ENCODE measurements at regions not wholly inside any gene's neighbourhood (a gene's known extent, or its start where the extent isn't known, plus 50 kb on each side); places are given as distances from the start of the nearest gene placed in this dataset.
"Not testable (repeated sequence)": the region's sequence is repeated elsewhere in the genome, so short reads cannot be mapped to it uniquely, and the experiment has no call there.

DNA sequence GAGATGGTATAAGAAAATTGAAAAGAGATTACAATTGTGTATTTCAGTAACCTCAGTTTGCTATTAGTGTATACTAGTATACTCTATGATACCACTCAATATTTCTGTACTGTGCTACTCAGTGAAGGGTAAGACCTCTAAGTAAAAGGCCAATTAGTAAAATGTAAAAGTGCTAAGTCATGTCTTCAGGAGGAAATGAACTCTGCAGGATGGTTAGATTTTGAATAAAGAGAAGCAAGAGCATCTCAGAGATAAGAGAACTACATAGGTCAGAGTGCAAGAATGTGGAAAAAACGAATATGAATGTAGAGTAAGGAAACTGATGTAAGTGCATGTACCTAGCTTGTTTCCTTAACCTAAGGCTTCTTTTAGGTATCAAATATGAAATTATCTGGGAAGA, 796.6 kb upstream of the GBE1 start:
- Histone ChIP-seq H3K27ac (ENCODE audit: low read depth, low read length) (no peak overlapping the region), H3K4me3 (ENCODE audit: low read length) (no peak overlapping the region), H3F3A (ENCODE audit: control insufficient read depth, insufficient read depth) (no peaks in the 10 kb centered on the region), H4K20me1 (ENCODE audit: control insufficient read depth, insufficient read depth, low read depth, low read length) (no peaks in the 10 kb centered on the region), H3K79me2 (ENCODE audit: control insufficient read depth, low read length) (no peaks in the 10 kb centered on the region), H3K9me2 (replicated peaks; ENCODE audit: control insufficient read depth, low read length) (no peaks in the 10 kb centered on the region; the same call in 1 of the 2 replicates), H3K9me3 (ENCODE audit: control insufficient read depth, insufficient read depth, low read length) (no peaks in the 10 kb centered on the region), H3K4me1 (ENCODE audit: control insufficient read depth, low read length) (no peaks in the 10 kb centered on the region), H3K27me3 (ENCODE audit: control insufficient read depth, low read length) (no peaks in the 10 kb centered on the region), H3K36me3 (ENCODE audit: control insufficient read depth, low read length) (no peaks in the 10 kb centered on the region), H3K4me2 (ENCODE audit: low read length) (no peak overlapping the region)
- TF ChIP-seq, protein P1, sequence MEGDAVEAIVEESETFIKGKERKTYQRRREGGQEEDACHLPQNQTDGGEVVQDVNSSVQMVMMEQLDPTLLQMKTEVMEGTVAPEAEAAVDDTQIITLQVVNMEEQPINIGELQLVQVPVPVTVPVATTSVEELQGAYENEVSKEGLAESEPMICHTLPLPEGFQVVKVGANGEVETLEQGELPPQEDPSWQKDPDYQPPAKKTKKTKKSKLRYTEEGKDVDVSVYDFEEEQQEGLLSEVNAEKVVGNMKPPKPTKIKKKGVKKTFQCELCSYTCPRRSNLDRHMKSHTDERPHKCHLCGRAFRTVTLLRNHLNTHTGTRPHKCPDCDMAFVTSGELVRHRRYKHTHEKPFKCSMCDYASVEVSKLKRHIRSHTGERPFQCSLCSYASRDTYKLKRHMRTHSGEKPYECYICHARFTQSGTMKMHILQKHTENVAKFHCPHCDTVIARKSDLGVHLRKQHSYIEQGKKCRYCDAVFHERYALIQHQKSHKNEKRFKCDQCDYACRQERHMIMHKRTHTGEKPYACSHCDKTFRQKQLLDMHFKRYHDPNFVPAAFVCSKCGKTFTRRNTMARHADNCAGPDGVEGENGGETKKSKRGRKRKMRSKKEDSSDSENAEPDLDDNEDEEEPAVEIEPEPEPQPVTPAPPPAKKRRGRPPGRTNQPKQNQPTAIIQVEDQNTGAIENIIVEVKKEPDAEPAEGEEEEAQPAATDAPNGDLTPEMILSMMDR (IDR thresholded peaks at IDR 0.05; ENCODE audit: low read depth, low read length, poor library complexity, severe bottlenecking): no peak
- TF ChIP-seq EZH2phosphoT487 (IDR thresholded peaks at IDR 0.05; ENCODE audit: borderline replicate concordance, low read length): no peak

- no peaks in the 10 kb centered on the region for H3K79me2 ChIP-seq (ENCODE audit: control insufficient read depth, low read length)
Observed at GRCh38 chr3:82556113-82556512, 794.7 kb upstream of the GBE1 start.

DNA sequence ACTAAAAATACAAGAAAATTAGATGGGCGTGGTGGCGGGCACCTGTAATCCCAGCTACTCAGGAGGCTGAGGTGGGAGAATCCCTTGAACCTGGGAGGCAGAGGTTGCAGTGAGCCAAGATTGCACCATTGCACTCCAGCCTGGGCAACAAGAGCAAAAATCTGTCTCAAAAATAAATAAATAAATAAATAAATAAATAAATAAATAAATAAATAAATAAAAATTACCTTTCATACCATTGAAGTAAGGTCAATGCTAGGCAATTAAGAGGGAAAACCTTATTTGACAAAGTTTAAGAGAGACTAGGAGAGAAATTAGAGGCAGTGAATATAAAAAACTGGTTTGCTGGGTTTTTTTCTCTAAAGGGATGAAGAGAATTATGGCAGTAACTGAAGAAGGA, 781.1 kb upstream of the GBE1 start:
- H3K9me2 ChIP-seq (replicated peaks; ENCODE audit: control insufficient read depth, low read length); H3K79me2 ChIP-seq (ENCODE audit: control insufficient read depth, low read length); H3K9me3 ChIP-seq (ENCODE audit: control insufficient read depth, insufficient read depth, low read length); H3K27me3 ChIP-seq (ENCODE audit: control insufficient read depth, low read length); H3F3A ChIP-seq (ENCODE audit: control insufficient read depth, insufficient read depth); H3K4me1 ChIP-seq (ENCODE audit: control insufficient read depth, low read length); H3K4me3 ChIP-seq (ENCODE audit: low read length); H3K4me2 ChIP-seq (ENCODE audit: low read length); H3K27ac ChIP-seq (ENCODE audit: low read depth, low read length); H3K36me3 ChIP-seq (ENCODE audit: control insufficient read depth, low read length); H4K20me1 ChIP-seq (ENCODE audit: control insufficient read depth, insufficient read depth, low read depth, low read length): not testable (repeated sequence)

More at GRCh38 chr3:82556113-82556512, 794.7 kb upstream of the GBE1 start:
- Histone ChIP-seq H3K4me3 (ENCODE audit: low read length) (no peak overlapping the region), H3K27me3 (ENCODE audit: control insufficient read depth, low read length) (no peaks in the 10 kb centered on the region), H3K36me3 (ENCODE audit: control insufficient read depth, low read length) (no peaks in the 10 kb centered on the region), H4K20me1 (ENCODE audit: control insufficient read depth, insufficient read depth, low read depth, low read length) (no peaks in the 10 kb centered on the region), H3F3A (ENCODE audit: control insufficient read depth, insufficient read depth) (no peaks in the 10 kb centered on the region), H3K4me2 (ENCODE audit: low read length) (no peak overlapping the region), H3K9me3 (ENCODE audit: control insufficient read depth, insufficient read depth, low read length) (no peaks in the 10 kb centered on the region), H3K9me2 (replicated peaks; ENCODE audit: control insufficient read depth, low read length) (no peaks in the 10 kb centered on the region; the same call in 1 of the 2 replicates), H3K4me1 (ENCODE audit: control insufficient read depth, low read length) (no peaks in the 10 kb centered on the region), H3K27ac (ENCODE audit: low read depth, low read length) (no peak overlapping the region)
- TF ChIP-seq, protein P1 (IDR thresholded peaks at IDR 0.05; ENCODE audit: low read depth, low read length, poor library complexity, severe bottlenecking): no peak
- no peak for TF ChIP-seq EZH2phosphoT487 (IDR thresholded peaks at IDR 0.05; ENCODE audit: borderline replicate concordance, low read length)

DNA sequence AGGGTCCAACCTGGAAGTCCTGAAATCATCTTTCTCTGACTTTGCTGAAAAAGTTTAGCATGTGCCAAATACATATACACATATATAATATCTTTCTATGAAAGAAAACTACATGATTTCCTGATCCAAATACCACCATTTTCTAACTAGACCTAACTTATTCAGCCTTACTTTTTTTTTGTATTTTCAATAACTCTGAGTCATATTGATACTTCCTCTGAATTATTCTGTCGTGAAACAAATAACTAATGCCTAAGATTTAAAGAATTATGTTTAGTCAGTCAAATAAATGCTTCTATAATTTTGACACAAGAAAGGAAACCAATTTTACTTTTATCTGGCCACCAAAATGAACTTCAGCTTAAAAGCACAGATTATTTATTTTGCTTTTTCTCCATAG, 760.2 kb upstream of the GBE1 start:
- Histone ChIP-seq H3K79me2 (ENCODE audit: control insufficient read depth, low read length) (no peaks in the 10 kb centered on the region), H4K20me1 (ENCODE audit: control insufficient read depth, insufficient read depth, low read depth, low read length) (no peaks in the 10 kb centered on the region), H3K9me3 (ENCODE audit: control insufficient read depth, insufficient read depth, low read length) (no peaks in the 10 kb centered on the region), H3K4me3 (ENCODE audit: low read length) (no peak overlapping the region), H3F3A (ENCODE audit: control insufficient read depth, insufficient read depth) (no peaks in the 10 kb centered on the region), H3K9me2 (replicated peaks; ENCODE audit: control insufficient read depth, low read length) (no peaks in the 10 kb centered on the region), H3K4me1 (ENCODE audit: control insufficient read depth, low read length) (no peaks in the 10 kb centered on the region), H3K27me3 (ENCODE audit: control insufficient read depth, low read length) (no peaks in the 10 kb centered on the region), H3K27ac (ENCODE audit: low read depth, low read length) (no peak overlapping the region), H3K4me2 (ENCODE audit: low read length) (no peak overlapping the region), H3K36me3 (ENCODE audit: control insufficient read depth, low read length) (no peaks in the 10 kb centered on the region)
- TF ChIP-seq, protein P1 (IDR thresholded peaks at IDR 0.05; ENCODE audit: low read depth, low read length, poor library complexity, severe bottlenecking): no peak
- TF ChIP-seq EZH2phosphoT487 (IDR thresholded peaks at IDR 0.05; ENCODE audit: borderline replicate concordance, low read length): no peak
